Mesothelial cell of epicardium (in vitro differentiated cells): ENCODE measurements at regions not wholly inside any gene's neighbourhood (a gene's known extent, or its start where the extent isn't known, plus 50 kb on each side); places are given as distances from the start of the nearest gene placed in this dataset.

Source experiments
- DNase-seq, 2 experiments: peaks; one replicate each; pipeline ENCODE4 v3.0.0; 2021; ENCODE audit warnings: low spot score in 2 of 2; ENCODE audit not compliant: unreplicated experiment in 2 of 2
- H3K27ac Mint-ChIP-seq: 2 replicates; pipeline ENCODE4 v1.8.0; 2021; ENCODE audit warnings: mixed read lengths
- H3K27me3 Mint-ChIP-seq: 2 replicates; pipeline ENCODE4 v1.8.0; 2021; ENCODE audit warnings: low read depth, mixed read lengths
- H3K36me3 Mint-ChIP-seq: 2 replicates; pipeline ENCODE4 v1.8.0; 2021; ENCODE audit warnings: mixed read lengths
- H3K4me1 Mint-ChIP-seq: 2 replicates; pipeline ENCODE4 v1.8.0; 2021; ENCODE audit warnings: mixed read lengths
- H3K4me3 Mint-ChIP-seq: 2 replicates; pipeline ENCODE4 v1.8.0; 2021; ENCODE audit warnings: mild to moderate bottlenecking, moderate library complexity, mixed read lengths
- H3K9me3 Mint-ChIP-seq: 2 replicates; pipeline ENCODE4 v1.8.0; 2021; ENCODE audit warnings: mixed read lengths
- CTCF ChIP-seq: fragments of 200-600 bp; sonication (generic); IDR thresholded peaks from one replicate; pipeline ENCODE4 v1.5.0; 2021; ENCODE audit warnings: antibody characterized with exemption; ENCODE audit not compliant: unreplicated experiment

GRCh38 chr9:28547527-28547926 lies 974.2 kb upstream of the C9orf72 start:
- H3K9me3 Mint-ChIP-seq: peaks cover 16% of the 10 kb centered on the region
- peaks cover 2% of the 10 kb centered on the region for H3K36me3 Mint-ChIP-seq
- no peak for TF ChIP-seq CTCF
- H3K4me3 Mint-ChIP-seq: no peak overlapping the region
- no peak for DNase-seq
- no peak overlapping the region for H3K27ac Mint-ChIP-seq
- H3K4me1 Mint-ChIP-seq: no peaks in the 10 kb centered on the region
- no peaks in the 10 kb centered on the region for H3K27me3 Mint-ChIP-seq

DNA sequence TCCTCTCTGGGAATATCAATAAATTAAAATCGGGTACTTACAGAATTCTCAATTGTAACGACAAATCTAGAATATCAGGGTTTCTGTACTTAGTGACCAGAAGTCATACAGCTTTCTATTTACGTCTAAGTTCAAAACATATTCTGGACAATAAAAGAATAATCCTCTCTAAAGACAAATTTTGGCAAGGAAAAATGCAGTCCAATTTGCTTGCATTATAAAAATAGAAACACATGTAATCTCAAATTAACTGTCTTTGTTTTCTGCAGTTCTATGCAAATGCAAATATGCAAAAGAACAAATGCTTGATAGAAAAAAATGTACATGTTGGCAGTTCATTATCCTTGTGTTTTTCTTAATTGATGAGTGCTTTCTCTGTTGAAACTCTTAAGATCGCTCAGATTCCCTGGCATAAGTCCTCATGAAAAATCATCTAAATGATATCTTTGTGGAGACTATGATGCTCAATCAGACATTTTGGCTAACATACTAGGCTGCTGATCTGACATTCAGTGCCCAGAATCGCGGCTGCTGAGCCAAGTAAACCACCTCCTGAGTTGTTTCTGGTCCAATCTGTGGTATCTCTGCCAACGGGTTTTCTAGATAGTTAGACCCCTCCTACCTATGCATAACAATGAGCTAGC lies 990.1 kb upstream of the C9orf72 start:
- no peaks in the 10 kb centered on the region for H3K36me3 Mint-ChIP-seq
- no peak for DNase-seq
- TF ChIP-seq CTCF: no peak
- H3K4me3 Mint-ChIP-seq: no peak overlapping the region
- no peaks in the 10 kb centered on the region for H3K4me1 Mint-ChIP-seq
- no peak overlapping the region for H3K27ac Mint-ChIP-seq
- H3K9me3 Mint-ChIP-seq: no peaks in the 10 kb centered on the region
- peaks cover 2% of the 10 kb centered on the region for H3K27me3 Mint-ChIP-seq

- H3K9me3 Mint-ChIP-seq: peaks cover 10% of the 10 kb centered on the region
- no peaks in the 10 kb centered on the region for H3K4me1 Mint-ChIP-seq
- no peaks in the 10 kb centered on the region for H3K27me3 Mint-ChIP-seq
- no peaks in the 10 kb centered on the region for H3K36me3 Mint-ChIP-seq
- no peak for TF ChIP-seq CTCF
- DNase-seq: no peak
- H3K4me3 Mint-ChIP-seq: no peak overlapping the region
- no peak overlapping the region for H3K27ac Mint-ChIP-seq
Observed at GRCh38 chr9:28583832-28584231, 1010.6 kb upstream of the C9orf72 start.

- H3K36me3 Mint-ChIP-seq: no peaks in the 10 kb centered on the region
- TF ChIP-seq CTCF: no peak
- DNase-seq: no peak
- H3K27ac Mint-ChIP-seq: no peak overlapping the region
- H3K4me3 Mint-ChIP-seq: no peak overlapping the region
- no peaks in the 10 kb centered on the region for H3K27me3 Mint-ChIP-seq
- H3K4me1 Mint-ChIP-seq: no peaks in the 10 kb centered on the region
- peaks cover 10% of the 10 kb centered on the region for H3K9me3 Mint-ChIP-seq
Observed at GRCh38 chr9:28584542-28584941, 1011.3 kb upstream of the C9orf72 start.

- Mint-ChIP-seq H3K27ac (no peak overlapping the region), H3K9me3 (peaks cover 14% of the 10 kb centered on the region), H3K4me1 (no peaks in the 10 kb centered on the region), H3K4me3 (no peak overlapping the region), H3K27me3 (no peaks in the 10 kb centered on the region), H3K36me3 (no peaks in the 10 kb centered on the region)
- no peak for TF ChIP-seq CTCF
- DNase-seq: no peak
Observed at GRCh38 chr9:28587052-28587451, 1013.8 kb upstream of the C9orf72 start.

GRCh38 chr9:28598408-28598807 lies 1025.1 kb upstream of the C9orf72 start:
- peaks cover 6% of the 10 kb centered on the region for H3K27me3 Mint-ChIP-seq
- no peak for DNase-seq
- TF ChIP-seq CTCF: no peak
- no peaks in the 10 kb centered on the region for H3K36me3 Mint-ChIP-seq
- H3K9me3 Mint-ChIP-seq: no peaks in the 10 kb centered on the region
- no peak overlapping the region for H3K27ac Mint-ChIP-seq
- no peak overlapping the region for H3K4me3 Mint-ChIP-seq
- no peaks in the 10 kb centered on the region for H3K4me1 Mint-ChIP-seq
